Calu3 (cell line): ENCODE measurements at regions not wholly inside any gene's neighbourhood (a gene's known extent, or its start where the extent isn't known, plus 50 kb on each side); places are given as distances from the start of the nearest gene placed in this dataset.

ENCODE experiments used
- BruUV-seq: library from RNA; stranded (reverse); fragments of 400-500 nt; replicated peaks from 2 replicates; lab custom pipeline; 2021; lab: Mats Ljungman, UMichigan
- CTCF ChIA-PET: fragments of 300-600 bp; sonication (Branson Sonifier 250); formaldehyde crosslinking; loops from one replicate; lab custom pipeline; 2022; ENCODE audit warnings: antibody characterized with exemption; lab: Charles Lee
- DNase-seq: peaks from one replicate; pipeline ENCODE4 v3.0.0; 2022
- H3K27ac Mint-ChIP-seq: one replicate; pipeline ENCODE4 v1.8.0; 2022; ENCODE audit warnings: mixed read lengths; ENCODE audit not compliant: unreplicated experiment
- H3K27me3 Mint-ChIP-seq: one replicate; pipeline ENCODE4 v1.8.0; 2022; ENCODE audit warnings: mixed read lengths; ENCODE audit not compliant: unreplicated experiment
- H3K36me3 Mint-ChIP-seq: one replicate; pipeline ENCODE4 v1.8.0; 2022; ENCODE audit warnings: mild to moderate bottlenecking, moderate library complexity, mixed read lengths; ENCODE audit not compliant: insufficient read depth, unreplicated experiment
- H3K4me1 Mint-ChIP-seq: one replicate; pipeline ENCODE4 v1.8.0; 2022; ENCODE audit warnings: mild to moderate bottlenecking, low read depth, mixed read lengths; ENCODE audit not compliant: unreplicated experiment
- H3K4me3 Mint-ChIP-seq: one replicate; pipeline ENCODE4 v1.8.0; 2022; ENCODE audit warnings: mild to moderate bottlenecking, low read depth, moderate library complexity, mixed read lengths; ENCODE audit not compliant: unreplicated experiment
- H3K9me3 Mint-ChIP-seq: one replicate; pipeline ENCODE4 v1.8.0; 2022; ENCODE audit warnings: low read depth, mixed read lengths; ENCODE audit not compliant: unreplicated experiment
- intact Hi-C: fragments of 100-400 bp; cut with micrococcal nuclease; formaldehyde crosslinking; loops from one replicate; pipeline ENCODE4 v1.10.0; 2022; ENCODE audit not compliant: unreplicated experiment
- TF ChIP-seq, protein P1 (sequence below): fragments of 200-600 bp; IDR thresholded peaks from one replicate; pipeline ENCODE4 v1.8.0; 2022; ENCODE audit warnings: antibody characterized with exemption; ENCODE audit not compliant: unreplicated experiment

DNA sequence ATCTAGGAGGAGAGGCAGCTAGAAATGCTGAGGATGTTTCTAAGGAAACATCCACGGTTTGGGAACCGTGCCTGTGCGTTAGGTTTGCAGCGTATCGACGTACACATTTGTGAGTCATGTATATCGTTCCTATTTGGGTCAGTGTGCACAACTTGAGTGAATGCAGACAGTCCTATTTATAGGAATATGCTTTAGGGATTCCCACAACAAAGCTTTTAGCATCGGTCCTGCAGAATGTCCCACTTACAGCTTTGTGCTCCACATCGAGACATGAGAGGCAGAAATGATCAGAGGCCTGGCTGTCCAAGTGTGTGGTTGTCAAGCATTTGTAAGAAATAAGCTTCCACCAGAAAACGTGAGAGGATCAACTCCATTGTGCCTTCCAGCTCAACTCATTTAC lies 1282.7 kb upstream of the WWC1 start:
- intact Hi-C loops: no loop called here
- H3K4me3 Mint-ChIP-seq: no peak overlapping the region
- H3K4me1 Mint-ChIP-seq: no peaks in the 10 kb centered on the region
- H3K36me3 Mint-ChIP-seq: no peaks in the 10 kb centered on the region
- H3K9me3 Mint-ChIP-seq: no peaks in the 10 kb centered on the region
- CTCF ChIA-PET: no interaction called here
- no peaks in the 10 kb centered on the region for H3K27me3 Mint-ChIP-seq
- TF ChIP-seq, protein P1, sequence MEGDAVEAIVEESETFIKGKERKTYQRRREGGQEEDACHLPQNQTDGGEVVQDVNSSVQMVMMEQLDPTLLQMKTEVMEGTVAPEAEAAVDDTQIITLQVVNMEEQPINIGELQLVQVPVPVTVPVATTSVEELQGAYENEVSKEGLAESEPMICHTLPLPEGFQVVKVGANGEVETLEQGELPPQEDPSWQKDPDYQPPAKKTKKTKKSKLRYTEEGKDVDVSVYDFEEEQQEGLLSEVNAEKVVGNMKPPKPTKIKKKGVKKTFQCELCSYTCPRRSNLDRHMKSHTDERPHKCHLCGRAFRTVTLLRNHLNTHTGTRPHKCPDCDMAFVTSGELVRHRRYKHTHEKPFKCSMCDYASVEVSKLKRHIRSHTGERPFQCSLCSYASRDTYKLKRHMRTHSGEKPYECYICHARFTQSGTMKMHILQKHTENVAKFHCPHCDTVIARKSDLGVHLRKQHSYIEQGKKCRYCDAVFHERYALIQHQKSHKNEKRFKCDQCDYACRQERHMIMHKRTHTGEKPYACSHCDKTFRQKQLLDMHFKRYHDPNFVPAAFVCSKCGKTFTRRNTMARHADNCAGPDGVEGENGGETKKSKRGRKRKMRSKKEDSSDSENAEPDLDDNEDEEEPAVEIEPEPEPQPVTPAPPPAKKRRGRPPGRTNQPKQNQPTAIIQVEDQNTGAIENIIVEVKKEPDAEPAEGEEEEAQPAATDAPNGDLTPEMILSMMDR: no peak
- no peak overlapping the region for H3K27ac Mint-ChIP-seq
- DNase-seq: no peak
- no TSS peak for BruUV-seq

DNA sequence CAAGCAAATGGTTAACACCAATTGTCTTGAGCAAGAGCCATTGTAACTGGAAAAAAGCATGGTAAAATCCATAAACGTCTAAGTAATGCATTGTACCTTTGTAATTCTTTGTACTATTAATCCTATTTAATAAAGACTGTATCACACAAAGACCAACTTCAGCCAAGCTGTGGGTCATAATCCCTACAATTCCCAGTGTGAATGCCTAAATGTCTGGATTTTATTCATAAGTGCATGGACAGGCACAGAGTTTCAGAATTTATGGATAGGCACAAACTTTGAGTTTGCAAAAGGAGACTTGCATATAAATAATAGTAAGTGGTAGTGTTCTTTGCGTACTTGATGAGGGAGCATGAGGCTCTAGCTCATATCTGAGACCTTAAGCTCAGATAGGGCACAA lies 1280.2 kb upstream of the WWC1 start:
- BruUV-seq: no TSS peak
- no peaks in the 10 kb centered on the region for H3K36me3 Mint-ChIP-seq
- no peaks in the 10 kb centered on the region for H3K9me3 Mint-ChIP-seq
- no peak for DNase-seq
- no peaks in the 10 kb centered on the region for H3K27me3 Mint-ChIP-seq
- CTCF ChIA-PET: no interaction called here
- H3K27ac Mint-ChIP-seq: no peak overlapping the region
- intact Hi-C loops: no loop called here
- H3K4me1 Mint-ChIP-seq: no peaks in the 10 kb centered on the region
- H3K4me3 Mint-ChIP-seq: no peak overlapping the region
- TF ChIP-seq, protein P1: no peak

DNA sequence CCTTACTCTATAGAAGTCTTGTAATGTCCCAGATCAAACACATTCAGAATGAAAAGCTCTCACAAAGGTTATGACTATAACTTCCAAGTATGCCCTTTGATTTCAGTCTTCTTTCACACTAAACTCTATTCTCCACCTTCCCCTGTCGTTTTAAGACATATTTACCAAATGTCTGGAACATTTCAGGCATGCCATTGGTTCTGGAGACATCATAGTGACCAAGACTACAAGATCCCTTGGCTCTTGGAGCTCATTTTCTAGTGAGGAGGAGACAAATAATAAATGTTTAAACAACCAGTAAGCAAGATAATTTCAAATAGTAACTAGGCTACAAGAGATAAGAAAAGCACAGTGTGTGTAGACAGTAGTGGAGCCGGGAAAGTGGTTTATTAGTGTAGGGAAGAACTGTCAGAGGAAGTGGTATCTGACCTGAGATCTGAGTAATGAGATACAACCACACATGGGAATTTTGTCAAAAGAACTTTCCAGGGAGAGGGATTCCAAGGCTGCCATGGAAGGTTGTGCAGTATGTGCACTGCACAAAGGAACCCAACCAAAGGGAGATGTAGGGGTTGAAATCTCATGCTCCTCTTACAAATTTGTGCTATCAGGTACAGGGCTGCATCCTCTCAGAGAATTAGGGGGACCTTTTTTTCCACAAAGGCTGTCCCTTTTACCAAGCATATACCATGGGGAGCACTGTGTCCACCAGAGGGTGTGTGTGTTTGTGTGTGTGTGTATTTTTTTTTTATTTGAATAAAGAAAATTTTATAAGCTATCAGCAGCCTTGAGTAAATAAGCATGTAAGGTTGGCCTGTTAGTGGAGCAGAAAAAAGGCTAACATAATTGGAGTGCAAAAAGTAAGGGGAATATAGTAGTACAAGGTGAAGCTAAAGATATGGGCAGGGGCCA lies 1279.1 kb upstream of the WWC1 start:
- Mint-ChIP-seq H3K36me3 (no peaks in the 10 kb centered on the region), H3K27ac (no peak overlapping the region), H3K4me1 (no peaks in the 10 kb centered on the region), H3K27me3 (no peaks in the 10 kb centered on the region), H3K9me3 (no peaks in the 10 kb centered on the region), H3K4me3 (no peak overlapping the region)
- no peak for DNase-seq
- CTCF ChIA-PET: no interaction called here
- TF ChIP-seq, protein P1: no peak
- BruUV-seq: no TSS peak
- intact Hi-C loops: no loop called here

DNA sequence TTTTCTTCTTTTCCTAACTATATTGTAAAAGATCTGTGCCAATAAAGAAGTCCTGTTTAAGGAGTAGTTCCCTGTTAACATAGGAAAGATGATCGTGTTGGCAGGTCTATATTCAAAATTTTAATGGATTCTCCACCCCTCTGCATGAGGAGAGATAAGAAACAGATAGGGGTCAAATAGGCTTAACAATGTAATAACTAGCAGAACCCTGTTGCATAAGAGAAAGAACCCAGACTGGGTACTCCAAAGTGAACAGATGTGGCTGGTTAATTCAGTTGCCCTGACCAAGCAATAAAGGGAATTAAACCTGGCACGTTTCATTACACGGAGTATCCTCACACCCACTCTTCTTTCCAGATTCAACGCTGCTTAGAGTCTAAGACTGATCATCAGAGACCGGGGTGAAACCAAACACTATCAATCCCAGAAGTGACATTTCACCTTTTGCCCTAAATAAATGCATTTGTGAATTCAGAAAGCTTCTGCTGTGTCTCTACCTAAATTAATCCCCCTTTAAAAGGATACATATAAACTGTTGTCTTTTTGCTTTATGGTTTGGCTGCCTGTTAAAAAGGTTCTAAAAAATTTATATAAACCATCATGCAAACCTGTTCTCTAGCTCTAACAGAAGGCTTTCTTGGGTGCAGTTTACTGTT lies 1276.9 kb upstream of the WWC1 start:
- Mint-ChIP-seq H3K4me3 (no peak overlapping the region), H3K27ac (no peak overlapping the region), H3K27me3 (no peaks in the 10 kb centered on the region), H3K4me1 (no peaks in the 10 kb centered on the region), H3K36me3 (no peaks in the 10 kb centered on the region), H3K9me3 (peaks cover 2% of the 10 kb centered on the region)
- intact Hi-C loops: no loop called here
- no peak for DNase-seq
- CTCF ChIA-PET: no interaction called here
- BruUV-seq: no TSS peak
- TF ChIP-seq, protein P1: no peak
